T follicular helper cell (primary cell): ENCODE measurements at regions not wholly inside any gene's neighbourhood (a gene's known extent, or its start where the extent isn't known, plus 50 kb on each side); places are given as distances from the start of the nearest gene placed in this dataset.

Source experiments
- DNase-seq: peaks from one replicate; pipeline ENCODE4 v3.0.0-alpha.2; 2020; ENCODE audit warnings: low read depth

- DNase-seq: no peak
Measured at GRCh38 chr11:79762279-79762921, 321.6 kb upstream of the TENM4 start.

GRCh38 chr11:79758325-79758724 is 317.5 kb upstream of the TENM4 start:
- no peak for DNase-seq

- DNase-seq: no peak
Measured at GRCh38 chr11:79747406-79747805, 306.6 kb upstream of the TENM4 start.

GRCh38 chr11:79744941-79745340 is 304.1 kb upstream of the TENM4 start:
- DNase-seq: no peak

- no peak for DNase-seq
Measured at GRCh38 chr11:79742176-79742575, 301.3 kb upstream of the TENM4 start.

- no peak for DNase-seq
Measured at GRCh38 chr11:79739591-79739990, 298.8 kb upstream of the TENM4 start.

- DNase-seq: no peak
Measured at GRCh38 chr11:79727221-79727620, 286.4 kb upstream of the TENM4 start.

GRCh38 chr11:79720115-79720514 is 279.3 kb upstream of the TENM4 start:
- DNase-seq: no peak

GRCh38 chr11:79708319-79708932 is 267.6 kb upstream of the TENM4 start:
- DNase-seq: no peak

- no peak for DNase-seq
Measured at GRCh38 chr11:79705648-79706047, 264.8 kb upstream of the TENM4 start.

GRCh38 chr11:79702303-79702702 is 261.5 kb upstream of the TENM4 start:
- no peak for DNase-seq

GRCh38 chr11:79699246-79699645 is 258.4 kb upstream of the TENM4 start:
- DNase-seq: no peak

GRCh38 chr11:79697905-79698304 is 257.1 kb upstream of the TENM4 start:
- DNase-seq: no peak

GRCh38 chr11:79694368-79694767 is 253.5 kb upstream of the TENM4 start:
- no peak for DNase-seq

GRCh38 chr11:79691445-79691844 is 250.6 kb upstream of the TENM4 start:
- no peak for DNase-seq

- DNase-seq: no peak
Measured at GRCh38 chr11:79686703-79687419, 246.0 kb upstream of the TENM4 start.

- DNase-seq: no peak
Measured at GRCh38 chr11:79683930-79684329, 243.1 kb upstream of the TENM4 start.

- DNase-seq: no peak
Measured at GRCh38 chr11:79678780-79679452, 238.1 kb upstream of the TENM4 start.

- DNase-seq: no peak
Measured at GRCh38 chr11:79676396-79676795, 235.6 kb upstream of the TENM4 start.

- no peak for DNase-seq
Measured at GRCh38 chr11:79675081-79675480, 234.3 kb upstream of the TENM4 start.

- DNase-seq: no peak
Measured at GRCh38 chr11:79672786-79673185, 232.0 kb upstream of the TENM4 start.

GRCh38 chr11:79671401-79671800 is 230.6 kb upstream of the TENM4 start:
- DNase-seq: no peak

GRCh38 chr11:79670882-79671281 is 230.1 kb upstream of the TENM4 start:
- DNase-seq: no peak
